KMS-11 (cell line): ENCODE measurements at regions not wholly inside any gene's neighbourhood (a gene's known extent, or its start where the extent isn't known, plus 50 kb on each side); places are given as distances from the start of the nearest gene placed in this dataset.

Experiments used
- H2AFZ ChIP-seq: fragments of 200-600 bp; sonication (generic); 2 replicates; pipeline ENCODE4 v1.6.1; 2016; ENCODE audit warnings: antibody characterized with exemption, mixed run types, low read depth
- H3K27ac ChIP-seq: fragments of 200-600 bp; sonication (generic); 2 replicates; pipeline ENCODE4 v1.6.1; 2016; ENCODE audit warnings: mild to moderate bottlenecking, mixed run types
- H3K27me3 ChIP-seq: fragments of 200-600 bp; sonication (generic); 2 replicates; pipeline ENCODE4 v1.6.1; 2017; ENCODE audit warnings: mild to moderate bottlenecking, low read depth, mixed run types, moderate library complexity; ENCODE audit not compliant: insufficient read depth
- H3K36me3 ChIP-seq: fragments of 200-600 bp; sonication (generic); 2 replicates; pipeline ENCODE4 v1.6.1; 2017; ENCODE audit warnings: mild to moderate bottlenecking, mixed run types; ENCODE audit not compliant: insufficient read depth
- H3K4me1 ChIP-seq: fragments of 200-600 bp; sonication (generic); 2 replicates; pipeline ENCODE4 v1.6.1; 2016; ENCODE audit warnings: mild to moderate bottlenecking, low read depth, mixed run types; ENCODE audit not compliant: poor library complexity, severe bottlenecking
- H3K4me2 ChIP-seq: fragments of 200-600 bp; sonication (generic); 2 replicates; pipeline ENCODE4 v1.7.0; 2016; ENCODE audit warnings: mild to moderate bottlenecking, mixed run types
- H3K4me3 ChIP-seq: fragments of 200-600 bp; sonication (generic); IDR thresholded peaks from 2 replicates; pipeline ENCODE4 v1.6.1; 2017; ENCODE audit warnings: low read depth, low read length, mixed read lengths; ENCODE audit not compliant: insufficient read depth
- H3K79me2 ChIP-seq: fragments of 200-600 bp; sonication (generic); 2 replicates; pipeline ENCODE4 v1.6.1; 2016; ENCODE audit warnings: low read depth, mixed run types; ENCODE audit not compliant: insufficient read depth
- H3K9ac ChIP-seq: fragments of 200-600 bp; sonication (generic); 2 replicates; pipeline ENCODE4 v1.6.1; 2016; ENCODE audit warnings: mild to moderate bottlenecking, mixed run types
- H4K20me1 ChIP-seq: fragments of 200-600 bp; sonication (generic); 2 replicates; pipeline ENCODE4 v1.6.1; 2016; ENCODE audit warnings: mild to moderate bottlenecking, mixed run types; ENCODE audit not compliant: insufficient read depth
- TF ChIP-seq, protein P1 (sequence below): fragments of 200-600 bp; sonication (generic); conservative IDR thresholded peaks from 2 replicates; pipeline ENCODE4 v1.6.1; 2017; ENCODE audit warnings: low read depth, mild to moderate bottlenecking, antibody characterized with exemption, low read length, moderate library complexity, mixed read lengths

DNA sequence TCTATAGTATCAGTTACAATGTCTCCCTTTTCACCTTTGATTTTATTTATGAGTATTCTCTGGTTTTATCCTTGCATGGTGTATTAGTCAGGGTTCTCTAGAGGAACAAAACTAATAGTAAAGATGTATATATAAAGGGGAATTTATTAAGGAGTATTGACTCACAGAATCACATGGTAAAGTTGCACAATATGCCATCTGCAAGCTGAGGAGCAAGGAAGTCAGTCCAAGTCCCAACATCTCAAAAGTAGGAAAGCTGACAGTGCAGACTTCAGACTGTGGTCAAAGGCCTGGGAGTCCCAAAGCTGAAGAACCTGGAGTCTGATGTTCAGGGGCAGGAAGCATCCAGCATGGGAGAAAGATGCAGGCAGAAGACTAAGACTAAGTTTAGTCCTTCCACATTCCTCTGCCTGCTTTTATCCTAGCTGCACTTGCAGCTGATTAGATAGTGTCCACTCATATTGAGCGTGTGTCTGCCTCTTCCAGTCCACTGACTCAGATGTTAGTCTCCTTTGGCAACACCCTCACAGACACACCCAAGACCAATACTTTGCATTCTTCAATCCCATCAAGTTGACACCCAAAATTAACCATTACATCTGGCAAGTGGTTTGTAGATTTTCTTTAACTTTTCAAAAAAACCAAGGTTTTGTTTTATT lies 308.0 kb upstream of the LMO3 start:
- Histone ChIP-seq H3K36me3 (no peaks in the 10 kb centered on the region), H4K20me1 (no peaks in the 10 kb centered on the region; the same call in 1 of the 2 replicates), H3K27ac (no peak overlapping the region)

DNA sequence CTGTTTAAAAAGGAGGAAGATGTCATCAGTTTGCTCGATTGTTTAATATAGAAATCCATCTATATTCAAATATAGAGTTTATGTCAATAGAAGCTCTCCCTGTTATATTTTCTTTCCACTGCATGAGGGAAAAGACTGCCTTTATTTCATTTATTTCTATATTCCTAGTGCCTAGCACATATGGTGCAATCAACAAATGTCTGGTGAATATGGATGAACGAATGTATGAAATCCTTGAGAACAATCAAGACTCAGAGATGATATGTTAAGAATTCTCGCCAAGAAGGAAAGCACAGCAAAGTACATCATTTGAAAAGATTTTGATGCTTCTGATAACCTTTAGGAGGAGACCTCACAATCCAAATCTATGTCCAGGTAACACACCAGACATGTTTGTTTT lies 296.0 kb upstream of the LMO3 start:
- H3K4me2 ChIP-seq = no peak overlapping the region
- H4K20me1 ChIP-seq = no peaks in the 10 kb centered on the region
- no peaks in the 10 kb centered on the region for H3K79me2 ChIP-seq
- H3K4me1 ChIP-seq = no peaks in the 10 kb centered on the region
- TF ChIP-seq, protein P1, sequence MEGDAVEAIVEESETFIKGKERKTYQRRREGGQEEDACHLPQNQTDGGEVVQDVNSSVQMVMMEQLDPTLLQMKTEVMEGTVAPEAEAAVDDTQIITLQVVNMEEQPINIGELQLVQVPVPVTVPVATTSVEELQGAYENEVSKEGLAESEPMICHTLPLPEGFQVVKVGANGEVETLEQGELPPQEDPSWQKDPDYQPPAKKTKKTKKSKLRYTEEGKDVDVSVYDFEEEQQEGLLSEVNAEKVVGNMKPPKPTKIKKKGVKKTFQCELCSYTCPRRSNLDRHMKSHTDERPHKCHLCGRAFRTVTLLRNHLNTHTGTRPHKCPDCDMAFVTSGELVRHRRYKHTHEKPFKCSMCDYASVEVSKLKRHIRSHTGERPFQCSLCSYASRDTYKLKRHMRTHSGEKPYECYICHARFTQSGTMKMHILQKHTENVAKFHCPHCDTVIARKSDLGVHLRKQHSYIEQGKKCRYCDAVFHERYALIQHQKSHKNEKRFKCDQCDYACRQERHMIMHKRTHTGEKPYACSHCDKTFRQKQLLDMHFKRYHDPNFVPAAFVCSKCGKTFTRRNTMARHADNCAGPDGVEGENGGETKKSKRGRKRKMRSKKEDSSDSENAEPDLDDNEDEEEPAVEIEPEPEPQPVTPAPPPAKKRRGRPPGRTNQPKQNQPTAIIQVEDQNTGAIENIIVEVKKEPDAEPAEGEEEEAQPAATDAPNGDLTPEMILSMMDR = no peak
- no peak overlapping the region for H3K27ac ChIP-seq
- no peak overlapping the region for H3K9ac ChIP-seq
- H3K36me3 ChIP-seq = no peaks in the 10 kb centered on the region
- H3K4me3 ChIP-seq = no peak overlapping the region
- no peaks in the 10 kb centered on the region for H3K27me3 ChIP-seq
- no peak overlapping the region for H2AFZ ChIP-seq

More for the DNA sequence above, 308.0 kb upstream of the LMO3 start:
- Histone ChIP-seq H3K4me3 (no peak overlapping the region), H3K4me1 (no peaks in the 10 kb centered on the region), H3K4me2 (no peak overlapping the region), H2AFZ (no peak overlapping the region), H3K27me3 (no peaks in the 10 kb centered on the region), H3K79me2 (no peaks in the 10 kb centered on the region), H3K9ac (no peak overlapping the region)
- TF ChIP-seq, protein P1 = no peak

DNA sequence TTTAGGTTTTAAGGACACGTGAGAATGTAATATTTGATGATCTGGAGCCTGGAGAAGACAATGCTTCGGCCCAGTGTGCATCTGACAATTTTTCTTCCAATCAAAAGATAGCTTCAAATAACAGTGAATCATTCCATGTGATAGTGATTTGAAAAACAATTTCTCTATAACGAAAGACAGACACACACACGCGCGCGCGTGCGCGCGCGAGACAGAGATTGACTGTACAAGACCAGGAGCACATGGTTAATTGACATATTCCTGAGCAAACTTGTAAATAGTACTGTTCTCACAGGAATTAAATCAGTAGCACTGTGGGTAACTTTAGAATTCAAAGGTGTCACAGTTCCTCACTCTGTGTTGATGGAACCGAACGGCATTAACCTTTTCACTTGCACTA lies 287.5 kb upstream of the LMO3 start:
- no peak overlapping the region for H3K27ac ChIP-seq
- no peak overlapping the region for H3K9ac ChIP-seq
- H3K36me3 ChIP-seq = no peaks in the 10 kb centered on the region

DNA sequence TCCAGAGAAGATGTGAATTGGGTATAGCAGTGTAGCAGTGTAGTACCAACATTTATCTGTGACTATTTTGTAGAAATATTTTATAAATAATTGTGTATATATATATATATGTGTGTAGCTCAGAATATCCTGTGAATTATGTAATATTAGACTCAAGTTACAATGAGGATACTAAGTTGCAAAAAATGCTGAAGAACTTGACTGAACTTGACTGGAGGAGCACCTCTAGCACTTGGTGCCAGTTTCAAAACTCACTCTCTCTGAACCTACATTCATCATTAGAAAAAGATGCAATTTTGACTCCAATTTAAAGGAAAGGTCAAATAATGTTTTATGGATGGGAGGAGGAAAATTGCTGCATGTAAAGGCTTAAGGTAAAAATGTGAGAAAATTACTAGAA lies 285.7 kb upstream of the LMO3 start:
- TF ChIP-seq, protein P1 = no peak
- no peaks in the 10 kb centered on the region for H3K4me1 ChIP-seq
- no peak overlapping the region for H2AFZ ChIP-seq

More for the DNA sequence above, 287.5 kb upstream of the LMO3 start:
- H2AFZ ChIP-seq = no peak overlapping the region
- no peaks in the 10 kb centered on the region for H3K27me3 ChIP-seq
- no peak overlapping the region for H3K4me3 ChIP-seq
- TF ChIP-seq, protein P1 = no peak
- H3K4me2 ChIP-seq = no peak overlapping the region
- no peaks in the 10 kb centered on the region for H4K20me1 ChIP-seq
- no peaks in the 10 kb centered on the region for H3K79me2 ChIP-seq
- H3K4me1 ChIP-seq = no peaks in the 10 kb centered on the region

More for the DNA sequence above, 285.7 kb upstream of the LMO3 start:
- H3K4me2 ChIP-seq = no peak overlapping the region
- H3K27me3 ChIP-seq = no peaks in the 10 kb centered on the region
- no peak overlapping the region for H3K4me3 ChIP-seq
- H4K20me1 ChIP-seq = no peaks in the 10 kb centered on the region
- no peak overlapping the region for H3K27ac ChIP-seq
- H3K36me3 ChIP-seq = no peaks in the 10 kb centered on the region
- H3K79me2 ChIP-seq = no peaks in the 10 kb centered on the region
- no peak overlapping the region for H3K9ac ChIP-seq
